Esophagus muscularis mucosa (tissue), 4 donors: ENCODE measurements at regions not wholly inside any gene's neighbourhood (a gene's known extent, or its start where the extent isn't known, plus 50 kb on each side); places are given as distances from the start of the nearest gene placed in this dataset.

Experiments used
- DNase-seq: peaks from one replicate; pipeline ENCODE4 v3.0.0-alpha.2; 2017; ENCODE audit errors: extremely low spot score
- H3K27ac ChIP-seq, 4 donors: fragments of 200-600 bp; sonication (generic); replicated peaks in 1 of 4; 1 replicate in 3 of 4; 2 replicates in 1 of 4; pipeline ENCODE4 v1.5.1; 2016 to 2019; ENCODE audit warnings: mild to moderate bottlenecking in 1 of 4
- H3K27me3 ChIP-seq, 4 donors: fragments of 200-600 bp; sonication (generic); one replicate each; pipeline versions ENCODE4 v1.5.1 to v1.6.0; 2016 to 2019
- H3K36me3 ChIP-seq, 4 donors: fragments of 200-600 bp; sonication (generic); one replicate each; pipeline ENCODE4 v1.5.1; 2016 to 2019
- H3K4me1 ChIP-seq, 4 donors: fragments of 200-600 bp; sonication (generic); one replicate each; pipeline ENCODE4 v1.5.1; 2016 to 2019
- H3K4me3 ChIP-seq, 4 donors: fragments of 200-600 bp; sonication (generic); 1 replicate in 2 of 4; 2 replicates in 2 of 4; pipeline ENCODE4 v1.5.1; 2016 to 2019; ENCODE audit warnings: mild to moderate bottlenecking in 4 of 4, moderate library complexity in 1 of 4
- H3K9me3 ChIP-seq, 4 donors: fragments of 200-600 bp; sonication (generic); 1 replicate in 3 of 4; 2 replicates in 1 of 4; pipeline ENCODE4 v1.5.1; 2016 to 2019
- EP300 ChIP-seq: sonication (generic); formaldehyde crosslinking; IDR thresholded peaks from one replicate; pipeline ENCODE4 v1.6.1; 2017; ENCODE audit warnings: antibody characterized with exemption
- POLR2A ChIP-seq: fragments of 450-650 bp; IDR thresholded peaks from one replicate; pipeline ENCODE4 v1.6.1; 2017; ENCODE audit warnings: antibody characterized with exemption, moderate library complexity, mild to moderate bottlenecking, low read depth
- POLR2AphosphoS5 ChIP-seq, 2 donors: sonication (generic); formaldehyde crosslinking; IDR thresholded peaks; one replicate each; pipeline ENCODE4 v1.6.1; 2017; ENCODE audit warnings: antibody characterized with exemption in 2 of 2
- WGBS: methylation state at CpG from one replicate; pipeline ENCODE4 v1.1.5; 2018; 5-methylcytosine and 5-hydroxymethylcytosine counted together
- intact Hi-C: fragments of 100-400 bp; cut with DNase I; formaldehyde crosslinking; loops from one replicate; pipeline ENCODE4 v1.15.1; 2023
- TF ChIP-seq, protein P1 (sequence below), 3 experiments: fragments of 200-600 bp in 2 of 3; fragments of 450-650 bp in 1 of 3; sonication (generic) in 2 of 3; IDR thresholded peaks; one replicate each; pipeline ENCODE4 v1.5.1; 2017 to 2019; ENCODE audit warnings: antibody characterized with exemption in 3 of 3, mild to moderate bottlenecking in 2 of 3, moderate library complexity in 1 of 3

GRCh38 chr6:139987091-139987490 is 612.6 kb upstream of the CITED2 start:
- intact Hi-C loops: no loop called here
- Histone ChIP-seq H3K27ac (no peak overlapping the region), H3K4me1 (peaks cover 22 to 42% (median 38%) of the 10 kb centered on the region in 4 donors), H3K36me3 (no peaks in the 10 kb centered on the region), H3K27me3 (no peaks in the 10 kb centered on the region), H3K9me3 (no peaks in the 10 kb centered on the region), H3K4me3 (no peak overlapping the region)
- no peak for DNase-seq
- TF ChIP-seq POLR2AphosphoS5 (IDR thresholded peaks at IDR 0.05): no peak
- TF ChIP-seq, protein P1, sequence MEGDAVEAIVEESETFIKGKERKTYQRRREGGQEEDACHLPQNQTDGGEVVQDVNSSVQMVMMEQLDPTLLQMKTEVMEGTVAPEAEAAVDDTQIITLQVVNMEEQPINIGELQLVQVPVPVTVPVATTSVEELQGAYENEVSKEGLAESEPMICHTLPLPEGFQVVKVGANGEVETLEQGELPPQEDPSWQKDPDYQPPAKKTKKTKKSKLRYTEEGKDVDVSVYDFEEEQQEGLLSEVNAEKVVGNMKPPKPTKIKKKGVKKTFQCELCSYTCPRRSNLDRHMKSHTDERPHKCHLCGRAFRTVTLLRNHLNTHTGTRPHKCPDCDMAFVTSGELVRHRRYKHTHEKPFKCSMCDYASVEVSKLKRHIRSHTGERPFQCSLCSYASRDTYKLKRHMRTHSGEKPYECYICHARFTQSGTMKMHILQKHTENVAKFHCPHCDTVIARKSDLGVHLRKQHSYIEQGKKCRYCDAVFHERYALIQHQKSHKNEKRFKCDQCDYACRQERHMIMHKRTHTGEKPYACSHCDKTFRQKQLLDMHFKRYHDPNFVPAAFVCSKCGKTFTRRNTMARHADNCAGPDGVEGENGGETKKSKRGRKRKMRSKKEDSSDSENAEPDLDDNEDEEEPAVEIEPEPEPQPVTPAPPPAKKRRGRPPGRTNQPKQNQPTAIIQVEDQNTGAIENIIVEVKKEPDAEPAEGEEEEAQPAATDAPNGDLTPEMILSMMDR (IDR thresholded peaks at IDR 0.05): no peak
- TF ChIP-seq POLR2A: no peak
- TF ChIP-seq EP300: no peak

DNA sequence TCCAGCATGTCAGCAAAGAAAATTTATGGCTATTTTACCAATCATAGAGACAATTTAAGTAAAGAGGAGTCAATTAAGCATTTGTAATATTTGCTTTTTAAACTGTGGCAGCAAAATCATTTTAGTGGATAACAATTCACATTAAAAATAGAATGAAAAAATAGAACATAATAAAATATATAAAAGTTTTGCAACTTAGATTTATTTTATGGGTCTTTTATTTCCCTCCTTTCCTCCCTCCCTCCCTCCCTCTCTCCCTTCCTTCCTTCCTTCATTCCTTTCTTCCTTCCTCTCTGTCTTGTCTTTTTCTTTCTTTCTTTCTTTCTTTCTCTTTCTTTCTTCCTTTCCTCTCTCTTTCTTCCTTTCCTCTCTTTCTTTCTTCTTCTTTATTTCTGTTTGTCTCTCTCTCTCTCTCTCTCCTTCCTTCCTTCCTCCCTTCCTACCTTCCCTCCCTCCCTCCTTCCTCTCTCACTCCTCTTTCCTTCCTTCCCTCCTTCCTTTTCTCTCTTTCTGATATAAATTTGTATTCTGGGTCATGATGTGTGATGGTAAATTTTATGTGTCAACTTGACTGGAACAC is 610.9 kb upstream of the CITED2 start:
- H3K36me3 ChIP-seq: no peaks in the 10 kb centered on the region
- H3K27ac ChIP-seq: peak overlapping the region; percentile 74 to 81 (median 78)
- intact Hi-C loops: no loop called here
- peaks cover 23 to 49% (median 44%) of the 10 kb centered on the region in 4 donors for H3K4me1 ChIP-seq
- no peak overlapping the region for H3K4me3 ChIP-seq
- no peak for TF ChIP-seq POLR2AphosphoS5 (IDR thresholded peaks at IDR 0.05)
- no peak for TF ChIP-seq POLR2A
- no peak for TF ChIP-seq EP300
- TF ChIP-seq, protein P1 (IDR thresholded peaks at IDR 0.05): no peak
- no peak for DNase-seq
- H3K27me3 ChIP-seq: no peaks in the 10 kb centered on the region
- no peaks in the 10 kb centered on the region for H3K9me3 ChIP-seq

DNA sequence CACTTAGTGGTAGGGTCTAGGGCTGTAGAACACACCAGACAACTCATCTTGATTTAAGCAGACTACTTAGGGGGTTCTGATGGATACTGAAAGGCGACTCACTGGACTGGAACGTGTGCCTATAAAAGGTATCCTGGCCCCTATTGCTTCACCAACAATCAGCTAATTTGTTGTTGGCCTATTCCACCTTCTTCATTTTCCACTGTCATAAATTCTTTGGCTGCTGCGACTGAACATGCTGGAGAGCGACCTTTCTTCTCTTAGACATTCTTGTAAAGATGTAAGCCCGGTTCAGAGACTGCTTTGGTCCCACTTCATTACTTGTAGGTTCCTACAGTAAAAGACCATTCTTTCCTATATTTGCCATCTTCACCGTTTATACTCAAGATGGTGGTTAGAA is 609.9 kb upstream of the CITED2 start:
- no peaks in the 10 kb centered on the region for H3K27me3 ChIP-seq
- intact Hi-C loops: loop anchor here (5.0 kb wide), 2 partner anchors 387 to 612 kb away; partner anchors contain the start of gene CITED2
- H3K4me1 ChIP-seq: peaks cover 23 to 45% (median 42%) of the 10 kb centered on the region in 4 donors
- H3K9me3 ChIP-seq: no peaks in the 10 kb centered on the region
- TF ChIP-seq POLR2AphosphoS5 (IDR thresholded peaks at IDR 0.05) (no peak), EP300 (no peak), POLR2A (no peak)
- TF ChIP-seq, protein P1 (IDR thresholded peaks at IDR 0.05): no peak
- DNase-seq: no peak
- H3K36me3 ChIP-seq: no peaks in the 10 kb centered on the region
- 93% methylated on average over 6 of the region's 6 CpGs for WGBS
- peak overlapping the region; percentile 74 to 81 (median 78) for H3K27ac ChIP-seq
- H3K4me3 ChIP-seq: no peak overlapping the region

- H3K27me3 ChIP-seq: no peaks in the 10 kb centered on the region
- H3K27ac ChIP-seq: peak overlapping the region; percentile 74 to 81 (median 78)
- intact Hi-C loops: loop anchor here (5.0 kb wide), 2 partner anchors 386 to 611 kb away; partner anchors contain the start of gene CITED2
- 52% methylated on average over 5 of the region's 5 CpGs for WGBS
- TF ChIP-seq, protein P1 (IDR thresholded peaks at IDR 0.05): no peak
- peak; percentile 40 for TF ChIP-seq EP300
- peak in 1 of 2 donors; percentile 68 for TF ChIP-seq POLR2AphosphoS5 (IDR thresholded peaks at IDR 0.05)
- no peak for TF ChIP-seq POLR2A
- H3K9me3 ChIP-seq: no peaks in the 10 kb centered on the region
- DNase-seq: no peak
- H3K4me3 ChIP-seq: no peak overlapping the region
- H3K4me1 ChIP-seq: peaks cover 25 to 51% (median 45%) of the 10 kb centered on the region in 4 donors
- H3K36me3 ChIP-seq: no peaks in the 10 kb centered on the region
These were observed 609.3 kb upstream of the CITED2 start for GRCh38 chr6:139983555-139984276.
